ENCODE measurements at regions not wholly inside any gene's neighbourhood (a gene's known extent, or its start where the extent isn't known, plus 50 kb on each side); places are given as distances from the start of the nearest gene placed in this dataset.

DNA sequence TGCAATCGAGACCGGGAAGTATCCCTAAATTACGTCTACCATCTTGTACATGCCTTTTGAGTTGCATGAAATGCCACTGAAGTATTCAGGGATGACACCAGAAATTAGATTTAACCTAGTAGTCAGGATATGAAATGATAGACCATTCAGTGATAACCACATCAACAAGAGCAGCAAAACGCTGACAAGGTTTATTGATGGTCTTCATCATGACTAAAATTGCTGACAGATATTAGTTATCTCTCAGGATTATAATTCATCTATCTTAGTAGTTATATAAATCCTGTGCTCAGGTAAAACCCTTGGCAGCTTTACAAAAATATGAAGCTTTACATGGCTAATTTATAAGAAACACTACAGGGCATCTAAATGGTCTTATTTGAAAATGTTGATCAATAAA is 1104.7 kb downstream of the EFNA5 start:
- TF ChIP-seq, protein P1, sequence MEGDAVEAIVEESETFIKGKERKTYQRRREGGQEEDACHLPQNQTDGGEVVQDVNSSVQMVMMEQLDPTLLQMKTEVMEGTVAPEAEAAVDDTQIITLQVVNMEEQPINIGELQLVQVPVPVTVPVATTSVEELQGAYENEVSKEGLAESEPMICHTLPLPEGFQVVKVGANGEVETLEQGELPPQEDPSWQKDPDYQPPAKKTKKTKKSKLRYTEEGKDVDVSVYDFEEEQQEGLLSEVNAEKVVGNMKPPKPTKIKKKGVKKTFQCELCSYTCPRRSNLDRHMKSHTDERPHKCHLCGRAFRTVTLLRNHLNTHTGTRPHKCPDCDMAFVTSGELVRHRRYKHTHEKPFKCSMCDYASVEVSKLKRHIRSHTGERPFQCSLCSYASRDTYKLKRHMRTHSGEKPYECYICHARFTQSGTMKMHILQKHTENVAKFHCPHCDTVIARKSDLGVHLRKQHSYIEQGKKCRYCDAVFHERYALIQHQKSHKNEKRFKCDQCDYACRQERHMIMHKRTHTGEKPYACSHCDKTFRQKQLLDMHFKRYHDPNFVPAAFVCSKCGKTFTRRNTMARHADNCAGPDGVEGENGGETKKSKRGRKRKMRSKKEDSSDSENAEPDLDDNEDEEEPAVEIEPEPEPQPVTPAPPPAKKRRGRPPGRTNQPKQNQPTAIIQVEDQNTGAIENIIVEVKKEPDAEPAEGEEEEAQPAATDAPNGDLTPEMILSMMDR (IDR thresholded peaks at IDR 0.05), result no peak
- CTCF ChIA-PET, result no interaction called here
- H3K36me3 Mint-ChIP-seq (ENCODE audit: low read depth), result no peaks in the 10 kb centered on the region
- peaks cover 3% of the 10 kb centered on the region for H3K9me3 Mint-ChIP-seq
- DNase-seq, result no peak
- ATAC-seq (ENCODE audit: low read depth), result no peak
- no peaks in the 10 kb centered on the region for H3K27me3 Mint-ChIP-seq
- no peak overlapping the region for H3K4me3 Mint-ChIP-seq
- POLR2A ChIA-PET, result no interaction called here
- intact Hi-C loops (cut with micrococcal nuclease), result no loop called here
- no peak overlapping the region for H3K27ac Mint-ChIP-seq
- no peaks in the 10 kb centered on the region for H3K4me1 Mint-ChIP-seq

DNA sequence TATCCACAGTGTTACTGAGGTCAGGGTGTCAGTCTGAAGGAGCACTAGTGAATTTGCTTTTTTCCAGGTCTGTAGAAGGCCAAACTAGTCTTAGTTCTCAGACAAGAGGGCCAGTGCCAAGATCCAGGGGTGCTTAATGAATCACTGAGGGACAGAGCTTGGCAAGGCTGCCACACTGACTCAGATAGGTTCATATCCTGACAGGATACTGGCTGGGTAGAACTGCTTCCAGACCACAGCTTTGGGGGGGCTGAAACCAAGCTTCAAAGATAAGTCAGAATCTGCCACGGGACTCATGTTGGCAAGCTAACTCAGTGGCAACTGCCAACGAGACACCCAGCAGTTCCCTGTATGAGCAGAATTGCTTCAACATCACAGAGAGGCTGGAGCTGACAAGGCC is 1125.4 kb downstream of the EFNA5 start:
- H3K27ac Mint-ChIP-seq, result no peak overlapping the region
- POLR2A ChIA-PET, result no interaction called here
- intact Hi-C loops (cut with micrococcal nuclease), result no loop called here
- TF ChIP-seq, protein P1 (IDR thresholded peaks at IDR 0.05), result no peak
- H3K27me3 Mint-ChIP-seq, result no peaks in the 10 kb centered on the region
- ATAC-seq (ENCODE audit: low read depth), result no peak
- CTCF ChIA-PET, result no interaction called here
- H3K4me1 Mint-ChIP-seq, result no peaks in the 10 kb centered on the region
- DNase-seq, result no peak
- no peaks in the 10 kb centered on the region for H3K36me3 Mint-ChIP-seq (ENCODE audit: low read depth)
- peaks cover 25% of the 10 kb centered on the region for H3K9me3 Mint-ChIP-seq
- H3K4me3 Mint-ChIP-seq, result no peak overlapping the region

DNA sequence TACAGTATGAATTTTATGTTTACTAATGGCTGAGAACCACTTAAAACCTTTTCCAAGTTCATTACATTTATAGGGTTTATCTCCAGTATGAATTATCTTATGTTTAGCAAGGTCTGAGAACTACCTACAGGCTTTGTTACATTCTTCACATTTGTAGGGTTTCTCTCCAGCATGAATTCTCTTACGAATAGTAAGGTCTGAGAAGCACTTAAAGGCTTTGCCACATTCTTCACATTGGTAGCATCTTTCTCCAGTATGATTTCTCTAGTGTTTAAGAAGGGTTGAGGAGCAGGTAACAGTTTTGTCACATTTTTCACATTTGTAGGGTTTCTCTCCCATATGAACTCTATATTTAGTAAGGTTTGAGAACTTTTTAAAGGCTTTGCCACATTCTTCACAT is 1127.4 kb downstream of the EFNA5 start:
- H3K36me3 Mint-ChIP-seq (ENCODE audit: low read depth), result no peaks in the 10 kb centered on the region
- intact Hi-C loops (cut with micrococcal nuclease), result no loop called here

DNA sequence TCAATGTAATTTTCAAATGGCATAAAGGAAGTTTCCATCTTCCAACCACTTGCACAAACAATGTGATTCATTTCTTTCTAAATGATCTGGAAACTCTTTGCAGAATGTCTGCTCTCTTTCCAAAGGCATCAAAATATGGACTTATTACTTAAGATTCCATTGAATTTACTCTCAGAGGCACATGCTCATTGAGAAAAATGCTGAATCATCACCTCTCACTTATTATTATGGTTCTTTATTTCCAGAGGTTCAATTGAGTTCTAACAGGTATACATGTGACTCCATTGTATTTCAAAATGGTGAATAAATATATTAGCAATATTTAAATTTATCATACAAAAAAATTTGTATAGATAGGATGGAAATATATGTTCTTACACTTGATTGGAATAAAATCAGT is 1140.6 kb downstream of the EFNA5 start:
- POLR2A ChIA-PET, result no interaction called here
- TF ChIP-seq, protein P1 (IDR thresholded peaks at IDR 0.05), result no peak
- no peaks in the 10 kb centered on the region for H3K27me3 Mint-ChIP-seq
- no peak overlapping the region for H3K4me3 Mint-ChIP-seq
- CTCF ChIA-PET, result no interaction called here
- no peaks in the 10 kb centered on the region for H3K4me1 Mint-ChIP-seq
- H3K27ac Mint-ChIP-seq, result no peak overlapping the region
- intact Hi-C loops (cut with micrococcal nuclease), result no loop called here
- ATAC-seq (ENCODE audit: low read depth) (no peak), DNase-seq (no peak)
- H3K9me3 Mint-ChIP-seq, result peaks cover 9% of the 10 kb centered on the region
- no peaks in the 10 kb centered on the region for H3K36me3 Mint-ChIP-seq (ENCODE audit: low read depth)

More for the DNA sequence above, 1127.4 kb downstream of the EFNA5 start:
- TF ChIP-seq, protein P1 (IDR thresholded peaks at IDR 0.05), result no peak
- no peak overlapping the region for H3K27ac Mint-ChIP-seq
- DNase-seq (no peak), ATAC-seq (ENCODE audit: low read depth) (no peak)
- POLR2A ChIA-PET, result no interaction called here
- CTCF ChIA-PET, result no interaction called here
- H3K9me3 Mint-ChIP-seq, result peaks cover 23% of the 10 kb centered on the region
- no peaks in the 10 kb centered on the region for H3K4me1 Mint-ChIP-seq
- H3K27me3 Mint-ChIP-seq, result no peaks in the 10 kb centered on the region
- no peak overlapping the region for H3K4me3 Mint-ChIP-seq

DNA sequence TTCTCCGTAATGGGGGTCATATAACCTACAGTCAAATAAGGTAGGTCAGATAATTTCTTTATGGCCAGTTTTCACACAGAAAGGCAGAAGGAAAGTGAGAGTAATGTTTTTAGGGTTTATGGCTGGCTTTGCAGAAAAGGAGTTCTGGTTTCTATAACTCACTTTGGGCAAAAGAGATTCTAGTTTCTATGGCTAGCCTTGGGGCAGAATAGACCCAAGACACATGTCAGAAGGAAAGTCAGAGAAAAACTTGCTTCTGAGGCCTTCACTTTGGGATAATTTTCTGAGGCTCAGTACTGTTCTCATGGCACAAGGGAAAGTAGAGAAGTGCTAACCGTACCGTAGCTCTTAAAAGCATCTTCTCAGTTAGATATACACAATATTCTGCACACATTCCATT is 1145.3 kb downstream of the EFNA5 start:
- Mint-ChIP-seq H3K27me3 (no peaks in the 10 kb centered on the region), H3K9me3 (peaks cover 6% of the 10 kb centered on the region), H3K4me1 (no peaks in the 10 kb centered on the region), H3K36me3 (ENCODE audit: low read depth) (no peaks in the 10 kb centered on the region), H3K4me3 (no peak overlapping the region), H3K27ac (no peak overlapping the region)
- ATAC-seq (ENCODE audit: low read depth), result no peak
- intact Hi-C loops (cut with micrococcal nuclease), result no loop called here
- ChIA-PET POLR2A (no interaction called here), CTCF (no interaction called here)
- TF ChIP-seq, protein P1 (IDR thresholded peaks at IDR 0.05), result no peak
- DNase-seq, result no peak

All from activated B cell treated with CpG ODN at 0.5 μM for 24 hours (primary cell).